Mucosa of rectum (tissue), 2 donors: ENCODE measurements at regions not wholly inside any gene's neighbourhood (a gene's known extent, or its start where the extent isn't known, plus 50 kb on each side); places are given as distances from the start of the nearest gene placed in this dataset.

ENCODE experiments used
- H3K27ac ChIP-seq, 2 donors: one replicate each; pipeline ENCODE4 v1.7.0; 2013; ENCODE audit warnings: inconsistent platforms in 2 of 2, low read depth in 2 of 2, low read length in 2 of 2
- H3K27me3 ChIP-seq, 2 donors: one replicate each; pipeline ENCODE4 v1.7.0; 2013; ENCODE audit warnings: low read length in 2 of 2; ENCODE audit not compliant: control insufficient read depth in 2 of 2, insufficient read depth in 2 of 2
- H3K36me3 ChIP-seq, 2 donors: one replicate each; pipeline ENCODE4 v1.7.0; 2013; ENCODE audit warnings: low read length in 2 of 2; ENCODE audit not compliant: control insufficient read depth in 2 of 2, insufficient read depth in 2 of 2
- H3K4me1 ChIP-seq, 2 donors: one replicate each; pipeline ENCODE4 v1.7.0; 2013; ENCODE audit warnings: low read length in 2 of 2, mild to moderate bottlenecking in 1 of 2; ENCODE audit not compliant: control insufficient read depth in 2 of 2, insufficient read depth in 2 of 2
- H3K4me3 ChIP-seq, 2 donors: one replicate each; pipeline ENCODE4 v1.7.0; 2013; ENCODE audit warnings: low read length in 2 of 2
- H3K9ac ChIP-seq, 2 donors: one replicate each; pipeline ENCODE4 v1.7.0; 2013; ENCODE audit warnings: low read length in 2 of 2, low read depth in 1 of 2, mild to moderate bottlenecking in 1 of 2
- H3K9me3 ChIP-seq, 2 donors: one replicate each; pipeline ENCODE4 v1.7.0; 2013; ENCODE audit warnings: low read length in 2 of 2; ENCODE audit not compliant: control insufficient read depth in 2 of 2
- donor health status: healthy.
- donor health status: Normal muscosa, but diverticular disease.

- H3K36me3 ChIP-seq, result no peaks in the 10 kb centered on the region
- no peak overlapping the region for H3K9ac ChIP-seq
- H3K4me1 ChIP-seq, result no peaks in the 10 kb centered on the region
- no peaks in the 10 kb centered on the region for H3K27me3 ChIP-seq
- H3K9me3 ChIP-seq, result no peaks in the 10 kb centered on the region
- no peak overlapping the region for H3K27ac ChIP-seq
- H3K4me3 ChIP-seq, result no peak overlapping the region
Observed at GRCh38 chr12:114952573-114953271, 268.7 kb upstream of the TBX3 start.

DNA sequence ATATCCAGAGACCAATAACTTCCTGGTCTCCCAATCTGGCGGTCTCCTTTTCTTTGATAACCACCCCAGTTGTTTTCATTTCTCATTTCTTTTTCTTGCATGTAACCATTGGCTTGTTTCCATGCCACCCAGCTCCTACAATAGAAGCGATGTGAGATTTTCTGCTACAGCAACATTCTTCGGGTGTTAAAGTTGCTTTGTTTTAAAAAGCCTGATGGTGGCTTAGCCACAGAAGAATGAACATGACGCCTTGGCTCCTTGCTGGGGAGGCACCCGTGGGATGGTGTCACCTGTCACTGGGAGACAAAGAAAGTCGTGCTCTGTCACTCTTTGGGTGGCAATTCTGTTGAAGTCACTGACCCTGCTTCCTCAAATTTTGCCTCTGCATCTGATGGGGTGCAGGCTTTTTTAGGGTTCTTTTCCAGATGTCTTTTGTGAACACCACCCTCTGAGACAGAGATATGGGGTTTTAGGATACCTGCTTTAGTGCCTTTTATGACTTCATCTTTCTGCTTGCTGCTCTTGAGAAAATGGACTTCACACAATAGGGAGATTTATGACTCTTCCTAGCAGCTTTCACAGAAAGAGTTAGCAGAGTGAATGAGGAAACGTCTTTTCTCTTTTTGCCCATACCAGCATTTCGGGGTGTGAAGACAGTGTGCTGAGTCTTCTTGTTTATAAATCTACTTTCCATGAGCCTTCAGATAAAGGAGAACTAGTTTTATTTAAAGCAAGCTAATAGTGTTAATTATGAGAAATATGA is 265.3 kb upstream of the TBX3 start:
- no peak overlapping the region for H3K9ac ChIP-seq
- H3K9me3 ChIP-seq, result no peaks in the 10 kb centered on the region
- no peak overlapping the region for H3K4me3 ChIP-seq
- no peak overlapping the region for H3K27ac ChIP-seq
- H3K36me3 ChIP-seq, result no peaks in the 10 kb centered on the region
- no peaks in the 10 kb centered on the region for H3K4me1 ChIP-seq
- H3K27me3 ChIP-seq, result no peaks in the 10 kb centered on the region

DNA sequence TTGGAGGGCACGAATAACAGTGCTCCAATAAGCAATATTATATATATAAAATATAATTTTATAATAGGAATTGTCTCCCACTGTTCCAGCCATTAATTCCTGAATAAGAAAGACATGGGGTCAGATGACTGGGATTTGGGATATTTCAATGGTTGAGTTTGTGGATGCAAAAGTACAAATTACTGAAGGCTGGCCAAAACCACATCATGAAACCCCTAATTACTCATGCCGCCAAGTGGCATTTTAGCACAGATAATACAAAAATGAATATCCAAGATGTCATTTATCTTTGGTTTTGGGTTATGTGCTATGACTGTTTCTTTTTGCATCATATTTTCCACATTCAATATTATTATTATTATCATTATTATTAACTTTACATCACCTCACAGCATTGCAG is 261.4 kb upstream of the TBX3 start:
- H3K4me1 ChIP-seq, result no peaks in the 10 kb centered on the region
- H3K4me3 ChIP-seq, result no peak overlapping the region
- no peak overlapping the region for H3K9ac ChIP-seq
- no peaks in the 10 kb centered on the region for H3K27me3 ChIP-seq
- no peak overlapping the region for H3K27ac ChIP-seq
- no peaks in the 10 kb centered on the region for H3K36me3 ChIP-seq
- no peaks in the 10 kb centered on the region for H3K9me3 ChIP-seq

GRCh38 chr12:114944736-114945135 is 260.8 kb upstream of the TBX3 start:
- H3K9me3 ChIP-seq, result no peaks in the 10 kb centered on the region
- no peaks in the 10 kb centered on the region for H3K36me3 ChIP-seq
- H3K4me1 ChIP-seq, result no peaks in the 10 kb centered on the region
- H3K9ac ChIP-seq, result no peak overlapping the region
- H3K4me3 ChIP-seq, result no peak overlapping the region
- no peak overlapping the region for H3K27ac ChIP-seq
- H3K27me3 ChIP-seq, result no peaks in the 10 kb centered on the region

DNA sequence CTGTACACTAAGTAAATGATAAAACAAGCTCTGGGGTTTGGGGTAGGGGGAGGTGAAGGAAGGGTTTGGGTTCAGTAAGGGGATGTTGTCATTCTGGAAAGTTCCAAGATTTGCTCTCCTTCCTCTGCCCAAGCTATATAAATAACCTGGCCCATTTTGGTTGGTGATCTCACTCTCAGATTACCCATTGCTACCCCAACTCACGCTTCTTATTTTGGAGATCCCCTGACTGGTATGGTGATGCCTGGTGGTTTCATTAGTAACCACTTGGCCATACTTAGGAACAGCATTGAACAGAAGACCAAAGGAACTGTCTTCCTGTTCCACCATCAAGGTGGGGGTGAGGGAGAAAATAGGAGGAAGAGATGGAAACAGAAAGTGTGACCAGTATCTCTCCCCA is 259.6 kb upstream of the TBX3 start:
- H3K36me3 ChIP-seq, result no peaks in the 10 kb centered on the region
- H3K4me3 ChIP-seq, result no peak overlapping the region
- no peaks in the 10 kb centered on the region for H3K9me3 ChIP-seq
- H3K27me3 ChIP-seq, result no peaks in the 10 kb centered on the region
- no peak overlapping the region for H3K9ac ChIP-seq
- H3K27ac ChIP-seq, result no peak overlapping the region
- no peaks in the 10 kb centered on the region for H3K4me1 ChIP-seq

DNA sequence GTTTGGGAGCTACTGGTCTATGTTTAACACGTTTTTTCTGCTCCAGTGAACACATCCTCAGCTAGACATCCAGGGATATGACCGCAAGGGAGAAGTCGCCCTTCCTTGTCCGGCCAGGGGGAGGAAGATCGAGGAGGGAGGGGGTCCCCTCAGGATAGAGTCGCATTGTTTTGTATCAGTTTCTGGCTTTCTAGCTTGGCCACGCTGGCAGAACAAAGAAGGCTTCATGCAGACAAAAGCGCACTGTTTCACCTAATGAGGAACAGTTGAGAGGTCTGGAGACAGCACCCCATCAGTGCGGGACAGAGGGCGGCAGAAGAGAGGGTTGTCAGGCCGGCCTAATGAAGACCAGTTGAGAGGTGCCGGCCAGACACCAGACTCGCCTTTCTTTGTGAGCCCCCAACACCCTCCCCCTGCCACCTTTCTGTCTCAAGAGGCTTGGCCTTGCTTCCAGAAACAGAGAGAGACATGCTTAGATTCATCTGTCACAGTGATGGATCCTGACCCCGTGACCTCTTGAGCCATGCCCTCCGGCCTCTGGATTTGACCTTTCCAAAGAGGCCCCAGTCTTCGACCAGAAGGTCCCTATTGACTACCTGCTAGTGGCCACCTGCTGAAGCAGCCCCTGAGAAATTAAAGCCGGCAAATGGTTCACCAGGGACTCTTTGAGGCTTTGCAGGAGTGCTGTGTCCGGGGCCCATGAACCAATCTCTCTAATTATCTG is 254.7 kb upstream of the TBX3 start:
- Histone ChIP-seq H3K4me3 (no peak overlapping the region), H3K9ac (no peak overlapping the region), H3K9me3 (no peaks in the 10 kb centered on the region), H3K27ac (no peak overlapping the region), H3K27me3 (no peaks in the 10 kb centered on the region), H3K36me3 (no peaks in the 10 kb centered on the region), H3K4me1 (no peaks in the 10 kb centered on the region)

DNA sequence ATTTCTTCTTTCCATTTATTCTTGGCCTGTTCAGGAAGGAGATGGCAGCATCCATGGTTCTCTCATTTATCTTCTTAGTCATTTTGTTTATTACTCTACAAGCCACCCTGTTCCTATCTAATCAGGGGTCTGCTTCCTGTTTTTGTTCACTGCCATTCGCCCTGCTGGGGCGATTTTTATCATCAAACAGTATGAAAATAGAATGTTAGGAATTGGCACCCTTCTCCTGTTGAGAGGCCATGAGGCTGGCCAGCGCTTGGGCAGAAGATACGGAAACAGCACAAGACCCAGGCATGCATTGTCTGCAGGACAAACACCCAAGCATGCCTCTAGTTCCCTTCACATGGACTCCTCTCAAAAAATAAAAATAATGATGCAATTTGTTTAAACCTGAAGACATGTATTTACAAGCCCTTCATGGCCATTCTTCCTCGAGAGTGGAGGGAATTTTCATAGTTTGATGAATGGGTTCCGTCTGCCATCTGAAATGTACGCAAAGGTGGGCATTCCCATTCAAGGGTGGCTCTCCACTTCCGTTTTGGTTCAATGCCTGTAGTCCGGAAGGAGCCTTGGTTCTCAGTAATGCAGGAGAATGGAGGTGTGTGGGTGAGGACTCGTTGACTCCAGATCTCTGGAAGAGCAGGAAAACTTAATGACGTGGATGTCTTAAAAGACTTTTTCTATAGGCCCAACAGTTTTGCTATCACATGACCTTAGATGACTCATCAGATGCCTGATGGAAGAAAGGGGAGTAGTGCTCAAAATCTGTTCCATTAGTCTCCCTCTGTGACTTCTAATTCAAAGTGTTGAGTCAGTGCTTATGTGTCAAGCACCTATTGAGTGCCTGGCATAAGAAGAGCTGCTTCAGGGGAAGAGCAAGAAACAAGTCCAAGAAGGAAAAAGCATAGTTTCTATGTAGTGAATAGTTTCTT is 252.4 kb upstream of the TBX3 start:
- Histone ChIP-seq H3K9me3 (no peaks in the 10 kb centered on the region), H3K27ac (no peak overlapping the region), H3K36me3 (no peaks in the 10 kb centered on the region), H3K27me3 (no peaks in the 10 kb centered on the region), H3K4me3 (no peak overlapping the region), H3K9ac (no peak overlapping the region), H3K4me1 (no peaks in the 10 kb centered on the region)

GRCh38 chr12:114935658-114936057 is 251.7 kb upstream of the TBX3 start:
- peaks cover 0 to 3% of the 10 kb centered on the region in 2 donors for H3K9me3 ChIP-seq
- H3K36me3 ChIP-seq, result no peaks in the 10 kb centered on the region
- no peak overlapping the region for H3K4me3 ChIP-seq
- H3K27me3 ChIP-seq, result no peaks in the 10 kb centered on the region
- no peaks in the 10 kb centered on the region for H3K4me1 ChIP-seq
- no peak overlapping the region for H3K9ac ChIP-seq
- H3K27ac ChIP-seq, result no peak overlapping the region

GRCh38 chr12:114933428-114934160 is 249.6 kb upstream of the TBX3 start:
- peaks cover 0 to 3% of the 10 kb centered on the region in 2 donors for H3K9me3 ChIP-seq
- no peak overlapping the region for H3K27ac ChIP-seq
- H3K4me1 ChIP-seq, result no peaks in the 10 kb centered on the region
- H3K36me3 ChIP-seq, result no peaks in the 10 kb centered on the region
- no peaks in the 10 kb centered on the region for H3K27me3 ChIP-seq
- no peak overlapping the region for H3K4me3 ChIP-seq
- H3K9ac ChIP-seq, result no peak overlapping the region
